DMS79 treated with DMSO at 0.1 percent for 48 hours (cell line): ENCODE measurements at regions not wholly inside any gene's neighbourhood (a gene's known extent, or its start where the extent isn't known, plus 50 kb on each side); places are given as distances from the start of the nearest gene placed in this dataset.

Experiments used
- DNase-seq: peaks from one replicate; lab custom pipeline; 2025; lab: John Stamatoyannopoulos, UW

DNA sequence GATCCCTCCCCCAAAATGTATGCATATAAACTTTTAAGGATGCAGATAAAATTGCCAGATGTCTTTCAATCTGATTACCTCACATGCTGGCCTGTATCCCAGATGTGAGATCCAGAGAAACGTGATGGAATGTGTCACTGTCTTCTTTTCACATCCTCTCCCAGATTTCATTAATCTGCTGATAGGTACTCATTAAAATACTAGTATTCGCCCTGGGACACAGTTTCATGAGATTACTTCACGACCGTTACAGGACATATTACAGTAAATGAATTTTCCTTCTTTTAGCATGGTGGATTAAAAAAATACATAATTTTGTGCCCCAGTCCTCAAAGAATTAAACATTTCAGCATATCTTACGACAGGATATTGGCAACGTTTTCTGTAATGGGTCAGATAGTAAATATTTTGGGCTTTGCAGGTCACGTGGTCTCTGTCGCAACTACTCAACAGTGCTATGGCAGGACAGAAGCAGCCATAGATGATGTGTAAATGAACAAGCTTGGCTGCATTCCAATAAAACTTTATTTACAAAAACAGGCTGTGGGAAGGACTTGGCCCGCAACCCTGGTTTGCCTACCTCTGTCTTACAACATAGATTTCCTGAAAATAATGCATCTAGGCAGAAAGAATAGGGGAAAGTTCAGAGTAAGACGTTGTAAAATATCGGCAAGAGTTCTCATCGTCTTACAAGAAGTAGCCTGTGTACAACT, 156.0 kb upstream of the DIO3 start:
- DNase-seq, result no peak

- no peak for DNase-seq
Measured at GRCh38 chr14:101406921-101407320, 154.4 kb upstream of the DIO3 start.

GRCh38 chr14:101407328-101407727, 154.0 kb upstream of the DIO3 start:
- no peak for DNase-seq

DNA sequence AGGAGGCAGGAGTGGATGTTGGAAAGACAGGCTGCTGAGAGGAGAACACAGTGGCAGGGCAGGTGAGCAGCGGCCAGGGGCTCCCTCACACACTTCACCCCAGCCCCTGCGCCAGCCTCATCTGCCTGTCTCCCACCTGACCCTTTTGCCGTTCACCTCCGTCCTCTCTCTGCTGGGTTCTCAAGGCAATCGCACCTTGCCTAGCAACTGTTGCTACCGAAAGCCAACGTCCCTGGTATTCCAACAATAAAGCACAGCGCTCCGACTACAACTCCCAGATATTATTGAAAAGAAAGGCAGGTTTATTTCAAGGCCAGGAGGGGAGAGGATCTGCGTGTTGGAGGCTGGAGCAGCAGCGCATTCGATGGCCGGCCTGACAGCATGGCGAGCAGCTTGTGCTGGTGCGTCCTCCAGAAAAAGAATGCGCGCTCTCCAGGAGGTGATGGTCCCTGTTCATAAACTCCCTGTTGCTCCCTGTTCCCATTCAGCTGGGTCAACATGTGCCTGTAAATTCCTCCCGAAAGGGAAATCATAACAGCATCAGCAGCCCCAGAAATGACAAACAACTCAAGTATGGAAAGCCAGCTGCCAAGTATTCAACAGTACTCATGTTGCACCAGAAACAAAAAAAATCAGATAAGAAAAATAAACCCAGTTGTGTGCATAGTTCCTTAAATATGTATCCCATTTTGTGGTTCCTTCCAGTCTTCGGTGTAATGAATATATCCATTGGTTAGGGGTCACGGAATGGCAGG, 153.0 kb upstream of the DIO3 start:
- DNase-seq, result peak; percentile 61

- no peak for DNase-seq
Measured at GRCh38 chr14:101409006-101409543, 152.2 kb upstream of the DIO3 start.

DNA sequence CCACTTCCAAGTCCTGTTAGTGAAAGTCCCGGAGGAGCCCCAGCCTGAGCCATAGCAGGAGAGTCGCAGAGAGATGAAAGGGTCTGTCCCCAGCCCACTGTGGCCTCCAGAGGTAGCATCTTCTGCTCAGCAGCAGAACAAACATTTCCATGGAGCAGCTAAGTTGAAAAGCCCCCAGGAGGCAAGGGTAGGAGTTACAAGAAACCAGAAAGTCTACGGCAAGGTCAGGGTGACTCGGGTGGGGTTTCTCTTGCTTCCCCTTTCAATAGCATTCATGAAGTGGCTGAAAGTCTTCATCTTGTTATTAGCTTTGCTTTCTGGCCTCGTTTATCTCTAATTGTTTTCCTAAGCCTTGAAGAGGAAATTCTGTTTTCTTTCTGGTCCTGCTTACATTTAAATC, 151.2 kb upstream of the DIO3 start:
- DNase-seq, result peak; percentile 11

GRCh38 chr14:101411151-101411550, 150.1 kb upstream of the DIO3 start:
- no peak for DNase-seq

- no peak for DNase-seq
Measured at GRCh38 chr14:101411779-101412178, 149.5 kb upstream of the DIO3 start.

DNA sequence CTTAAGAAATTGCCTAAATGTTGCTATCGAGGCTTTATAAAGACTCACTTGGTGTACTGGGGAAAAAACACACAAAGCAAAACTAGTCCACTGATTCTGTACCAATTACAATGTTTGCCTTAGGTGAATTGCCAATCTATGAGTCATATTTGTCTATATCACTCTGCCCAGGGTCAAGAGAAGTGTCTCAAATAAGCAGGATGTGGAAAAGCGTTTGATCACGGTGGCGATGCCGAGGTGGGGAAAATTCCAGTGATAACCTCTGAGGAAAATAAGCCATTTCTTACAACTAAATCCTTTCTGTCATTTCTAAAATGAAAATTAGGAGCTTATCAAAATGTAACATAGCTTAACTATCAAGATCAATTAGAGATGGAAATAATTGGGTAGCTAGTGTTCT, 148.6 kb upstream of the DIO3 start:
- no peak for DNase-seq

- no peak for DNase-seq
Measured at GRCh38 chr14:101417434-101417833, 143.9 kb upstream of the DIO3 start.

- no peak for DNase-seq
Measured at GRCh38 chr14:101418601-101419000, 142.7 kb upstream of the DIO3 start.

- DNase-seq, result no peak
Measured at GRCh38 chr14:101426466-101426865, 134.8 kb upstream of the DIO3 start.

DNA sequence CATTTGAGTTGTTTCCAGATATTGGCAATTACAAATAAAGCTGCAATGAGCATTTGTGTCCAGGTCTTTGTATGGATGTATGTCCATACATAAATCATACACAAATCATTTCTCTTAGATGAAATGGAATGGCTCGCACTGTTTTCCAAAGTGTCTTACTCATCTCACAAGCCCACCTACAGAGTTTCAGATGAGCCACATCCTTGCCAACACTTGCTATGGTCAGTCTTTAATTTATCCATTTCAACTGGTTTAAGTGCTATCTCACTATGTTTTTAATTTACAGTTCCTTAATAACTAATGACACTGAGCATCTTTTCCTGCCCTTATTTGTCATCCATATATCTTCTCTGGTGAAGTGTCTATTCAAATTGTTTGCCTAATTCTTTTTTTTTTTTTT, 132.9 kb upstream of the DIO3 start:
- no peak for DNase-seq

DNA sequence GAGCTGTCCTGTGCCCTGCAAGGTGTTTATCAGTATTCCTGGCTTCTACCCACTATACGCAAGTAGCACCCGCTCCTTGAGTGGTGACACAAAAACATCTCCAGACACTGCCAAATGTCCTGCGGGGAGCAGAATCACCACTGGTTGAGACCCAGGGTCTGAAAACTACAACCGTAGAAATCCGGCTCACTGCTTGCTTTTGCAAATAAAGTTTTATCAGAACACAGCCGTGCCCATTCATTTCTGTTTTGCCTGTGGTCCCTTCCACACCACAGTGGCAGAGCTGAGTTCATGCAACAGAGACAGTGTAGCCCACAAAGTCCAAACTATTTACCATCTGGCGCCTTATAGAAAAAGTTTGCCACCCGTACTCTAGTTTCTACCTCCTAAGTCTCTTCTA, 125.7 kb upstream of the DIO3 start:
- no peak for DNase-seq

GRCh38 chr14:101439023-101439422, 122.3 kb upstream of the DIO3 start:
- DNase-seq, result no peak

DNA sequence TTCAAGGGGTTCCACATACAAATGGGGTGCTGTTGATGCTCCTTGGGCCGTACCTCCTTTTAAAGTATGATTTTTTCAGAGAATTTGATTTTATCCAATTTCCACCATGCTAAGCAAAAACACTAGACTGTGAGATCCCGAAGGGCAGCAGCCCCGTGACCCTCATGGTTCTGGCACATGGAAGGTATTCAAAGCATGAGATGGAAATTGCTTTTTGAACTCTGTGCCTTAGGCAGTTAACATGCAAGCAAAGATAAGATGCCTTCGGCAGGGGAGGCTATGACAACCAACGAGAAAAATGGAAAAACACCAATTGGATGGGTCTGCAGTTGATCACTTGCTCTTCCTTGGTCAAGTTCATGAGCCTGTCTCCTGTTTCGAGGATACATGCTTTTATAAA, 120.8 kb upstream of the DIO3 start:
- no peak for DNase-seq

- no peak for DNase-seq
Measured at GRCh38 chr14:101441710-101442109, 119.6 kb upstream of the DIO3 start.

GRCh38 chr14:101442451-101442850, 118.8 kb upstream of the DIO3 start:
- no peak for DNase-seq

DNA sequence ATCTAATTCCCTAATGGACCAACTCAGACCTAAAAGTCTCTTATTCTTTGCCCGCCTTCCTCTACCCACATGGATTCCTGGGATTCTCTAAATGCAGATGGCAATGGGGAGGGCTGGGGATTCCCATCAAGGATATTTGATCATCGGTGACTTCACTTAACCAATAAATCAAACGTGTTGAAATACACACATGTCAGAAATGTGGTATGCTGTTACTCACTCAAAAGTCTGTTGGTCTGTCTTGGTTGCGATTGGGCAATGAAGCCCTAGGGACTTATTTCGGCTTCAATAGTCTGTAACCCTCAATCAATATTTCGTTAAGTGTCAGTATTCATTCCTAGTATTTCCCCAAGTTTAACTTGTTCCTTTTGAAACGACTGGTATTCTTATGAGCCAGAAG, 117.2 kb upstream of the DIO3 start:
- DNase-seq, result no peak

DNA sequence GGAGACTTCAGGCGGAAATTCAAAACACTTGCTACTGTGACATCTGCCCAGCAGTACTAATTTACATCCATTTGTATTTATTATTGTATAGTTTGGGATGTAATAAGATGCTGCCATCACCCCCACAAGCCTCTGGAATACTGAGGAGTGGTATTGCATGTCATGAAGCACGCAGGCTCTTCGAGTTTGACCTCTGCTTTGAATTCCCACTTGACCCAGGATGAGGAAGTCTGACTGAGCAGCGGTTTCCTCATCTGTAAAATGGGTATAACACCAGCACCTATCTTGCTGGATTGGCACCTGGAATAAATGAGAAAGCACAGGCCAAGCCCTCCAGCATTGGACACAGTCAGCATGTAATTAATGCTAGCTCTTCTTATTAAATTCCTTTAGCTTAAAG, 116.0 kb upstream of the DIO3 start:
- DNase-seq, result no peak

DNA sequence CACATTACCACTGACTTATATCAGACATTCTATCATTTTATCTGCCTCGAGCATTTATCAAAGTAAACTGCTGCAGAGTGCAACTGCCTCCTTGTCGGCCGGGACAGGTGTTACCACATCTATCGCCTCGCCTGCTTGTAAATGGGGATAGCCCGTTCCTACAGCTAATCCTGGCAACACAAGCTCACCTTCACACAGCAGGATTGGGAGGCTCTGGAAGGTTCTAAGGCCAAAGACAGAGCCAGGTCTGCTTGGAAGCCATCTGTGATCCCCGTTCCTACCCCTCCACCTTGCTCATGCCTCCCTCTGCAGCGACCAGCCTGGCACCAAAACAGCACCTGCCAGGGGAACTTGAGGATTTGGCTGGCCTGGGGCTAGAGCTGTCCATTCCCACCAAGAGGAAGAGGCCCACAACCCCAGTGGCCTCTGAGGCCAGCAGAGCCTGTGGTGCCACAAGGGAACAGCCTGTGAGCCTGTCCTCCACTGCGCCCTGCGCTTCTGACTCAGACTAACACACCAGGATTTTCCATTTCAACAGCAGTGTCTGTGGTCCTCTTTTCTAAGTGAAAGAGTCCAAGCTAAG, 114.8 kb upstream of the DIO3 start:
- DNase-seq, result no peak

- DNase-seq, result no peak
Measured at GRCh38 chr14:101449114-101449513, 112.2 kb upstream of the DIO3 start.

DNA sequence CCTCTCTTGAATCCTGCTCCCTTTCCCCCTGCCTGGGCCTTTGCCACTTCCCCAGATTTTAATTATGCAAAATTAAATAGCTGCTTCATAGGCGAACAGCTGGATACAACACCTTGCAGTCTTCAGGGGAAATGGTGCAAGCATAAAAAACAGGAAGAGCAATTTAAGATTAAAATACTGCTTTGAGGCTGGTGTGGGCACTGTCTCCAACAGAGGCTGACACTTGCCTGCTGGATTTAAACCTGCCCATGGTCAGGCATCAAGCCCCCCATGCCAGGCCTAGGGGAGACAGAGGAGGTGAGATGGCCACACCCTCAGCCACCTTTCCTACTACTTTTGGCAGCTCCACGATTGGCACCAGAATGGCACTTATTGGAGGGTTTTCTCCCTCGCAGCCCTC, 110.1 kb upstream of the DIO3 start:
- DNase-seq, result no peak
